GM18519 (cell line): ENCODE measurements at regions not wholly inside any gene's neighbourhood (a gene's known extent, or its start where the extent isn't known, plus 50 kb on each side); places are given as distances from the start of the nearest gene placed in this dataset.
"Not testable (repeated sequence)": the region's sequence is repeated elsewhere in the genome, so short reads cannot be mapped to it uniquely, and the experiment has no call there.

Experiments
- ATAC-seq: cut with Tn5 transposase; IDR thresholded peaks from one replicate; pipeline ENCODE4 v1.9.1; 2021; ENCODE audit warnings: mild to moderate bottlenecking, moderate library complexity; ENCODE audit not compliant: unreplicated experiment, low FRiP score

- ATAC-seq = no peak
These were observed 137.9 kb upstream of the UBE2E3 start for GRCh38 chr2:180842461-180842860.

- no peak for ATAC-seq
These were observed 139.8 kb upstream of the UBE2E3 start for GRCh38 chr2:180840641-180841040.

DNA sequence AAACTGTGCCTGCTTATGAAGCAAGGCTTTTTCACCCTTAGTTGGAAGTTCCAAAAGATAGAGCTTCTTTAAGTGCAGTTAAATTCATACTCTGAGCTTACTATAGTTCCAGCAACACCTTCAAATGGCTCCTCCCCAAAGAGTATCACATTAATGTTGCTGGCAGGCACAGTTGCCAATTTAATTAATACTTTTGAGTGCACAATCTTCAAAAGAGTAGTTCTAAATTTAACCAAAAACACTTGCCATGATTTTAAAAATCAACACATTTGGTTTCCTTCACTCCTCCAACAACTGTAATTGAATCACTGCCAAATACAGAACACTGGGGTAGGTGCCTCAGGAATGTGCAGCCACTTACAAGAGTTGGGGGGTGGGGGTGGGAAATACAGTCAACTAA lies 150.6 kb upstream of the UBE2E3 start:
- ATAC-seq = no peak

DNA sequence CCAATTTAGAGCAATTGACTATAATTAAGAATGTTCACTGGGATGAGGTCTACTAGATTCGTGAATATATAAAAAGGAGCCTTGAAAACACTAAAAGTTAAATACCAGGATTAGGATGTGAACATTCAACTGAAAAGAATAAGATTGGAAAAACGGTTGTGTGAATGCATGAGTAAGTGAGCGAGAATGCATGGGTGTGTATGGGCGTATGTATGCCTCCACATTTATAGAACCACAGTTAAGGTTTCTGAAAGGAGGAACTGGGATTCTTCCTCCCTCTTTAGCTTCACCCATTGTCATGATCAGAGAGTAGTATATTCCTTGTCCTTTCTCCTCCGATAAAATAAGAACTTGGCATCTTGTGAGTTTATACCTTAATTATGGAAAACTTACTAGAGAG lies 151.1 kb upstream of the UBE2E3 start:
- ATAC-seq = no peak

GRCh38 chr2:180828756-180829155 lies 151.6 kb upstream of the UBE2E3 start:
- ATAC-seq = no peak

DNA sequence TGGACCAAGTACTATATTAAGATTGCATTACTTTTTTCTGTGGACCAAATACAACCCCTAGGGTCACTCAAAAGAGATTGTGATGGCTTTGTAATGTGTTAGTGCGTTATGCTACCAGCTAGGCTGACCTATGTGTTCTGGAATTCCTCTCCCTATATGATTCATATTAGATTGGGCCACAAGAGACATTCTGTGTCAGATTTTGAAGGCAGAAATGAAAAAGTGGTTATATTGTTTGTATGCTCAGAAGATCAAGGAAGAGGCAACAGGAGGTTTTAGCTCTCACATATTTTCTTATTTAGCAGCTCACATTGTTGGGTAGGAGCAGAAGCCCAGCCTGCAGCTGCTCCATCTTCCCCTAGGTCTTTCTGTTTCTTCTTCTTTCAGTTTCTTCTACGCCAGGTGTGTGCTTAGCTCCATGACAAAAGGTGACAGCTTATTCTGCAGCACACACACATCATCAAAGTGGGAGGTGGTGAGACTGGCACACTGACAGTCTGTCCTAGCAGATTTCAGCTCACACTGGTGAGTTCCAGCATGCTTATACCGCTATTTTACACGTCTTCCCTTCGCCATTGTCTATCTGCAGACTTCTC lies 156.8 kb upstream of the UBE2E3 start:
- ATAC-seq = no peak

- ATAC-seq = no peak
These were observed 161.3 kb upstream of the UBE2E3 start for GRCh38 chr2:180819106-180819505.

- ATAC-seq = not testable (repeated sequence)
These were observed 161.7 kb upstream of the UBE2E3 start for GRCh38 chr2:180818700-180819099.

DNA sequence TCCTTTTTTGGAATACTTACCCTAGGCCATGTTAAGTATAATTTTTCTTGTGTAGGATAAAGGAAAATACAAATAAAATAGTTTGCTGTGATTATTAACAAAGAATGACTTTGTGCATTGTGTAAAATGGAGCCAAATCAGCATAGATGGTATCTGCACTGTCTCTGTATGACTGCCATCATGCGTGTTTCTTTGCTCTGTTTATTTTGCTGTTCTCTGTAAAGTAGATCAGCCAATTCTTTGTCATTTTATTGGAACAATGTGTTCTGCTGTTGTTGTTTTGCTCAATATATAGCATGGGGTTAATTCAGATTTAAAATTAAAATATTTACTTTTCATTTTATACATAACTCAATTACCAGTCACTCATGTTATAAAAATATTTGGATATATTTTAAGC lies 181.3 kb upstream of the UBE2E3 start:
- no peak for ATAC-seq

DNA sequence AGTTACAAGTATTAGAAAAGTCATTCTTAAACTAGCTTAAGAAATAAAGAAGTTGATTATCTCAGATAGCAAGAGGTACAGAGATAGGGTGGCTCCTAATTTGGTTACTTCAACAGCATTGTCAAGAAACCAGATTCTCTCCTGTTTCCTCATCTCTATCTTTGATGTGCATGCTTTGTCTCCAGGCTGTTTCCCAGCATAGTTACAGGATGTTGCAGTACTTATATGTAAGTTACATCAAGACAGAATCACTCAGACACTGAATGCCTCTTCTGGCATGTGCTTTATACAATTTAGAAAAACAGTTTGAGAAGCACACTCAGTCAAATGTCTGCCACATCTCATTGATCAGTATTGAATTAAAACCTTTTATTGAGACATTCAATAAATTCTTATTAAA lies 189.5 kb upstream of the UBE2E3 start:
- ATAC-seq = no peak

- ATAC-seq = no peak
These were observed 193.1 kb upstream of the UBE2E3 start for GRCh38 chr2:180787330-180787729.

GRCh38 chr2:180781276-180781675 lies 199.1 kb upstream of the UBE2E3 start:
- no peak for ATAC-seq

GRCh38 chr2:180778291-180778690 lies 202.1 kb upstream of the UBE2E3 start:
- no peak for ATAC-seq

DNA sequence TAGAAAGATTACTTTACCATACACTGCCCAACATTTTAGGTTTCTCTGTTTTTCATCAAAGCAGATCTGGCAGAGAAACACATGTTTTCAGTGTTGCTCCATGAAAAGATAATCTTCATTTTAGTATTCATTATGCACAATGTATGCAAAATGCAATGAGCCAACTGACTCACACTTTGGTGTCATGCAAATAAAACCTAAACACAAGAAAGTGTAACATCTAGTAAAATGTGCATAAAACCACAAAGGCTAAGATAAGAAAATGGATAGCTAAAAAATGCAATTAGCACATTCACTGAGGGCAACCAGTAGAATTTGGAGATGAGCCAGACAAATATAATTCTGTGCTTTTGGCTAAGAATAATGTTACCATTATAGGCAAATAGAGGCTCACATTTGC lies 203.5 kb upstream of the UBE2E3 start:
- ATAC-seq = no peak

DNA sequence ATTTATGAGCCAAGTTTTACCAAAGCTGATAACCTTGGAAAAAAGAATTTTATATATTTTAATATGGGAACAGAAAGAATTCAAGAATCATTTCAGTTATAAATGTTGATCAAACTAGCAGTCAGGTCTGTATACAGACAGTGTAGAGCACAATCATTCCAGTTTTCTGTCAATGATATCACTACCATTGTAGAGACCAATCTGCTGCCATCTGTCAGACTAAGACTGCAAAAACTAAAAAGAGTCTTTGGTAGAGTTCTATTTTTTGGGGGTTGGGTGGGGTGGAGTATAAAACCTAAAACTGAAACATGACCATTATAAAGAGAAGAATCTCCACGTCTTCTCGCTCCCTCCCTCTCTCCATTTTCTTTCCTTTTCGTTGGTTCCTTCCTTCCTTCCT lies 204.7 kb upstream of the UBE2E3 start:
- ATAC-seq = no peak

- not testable (repeated sequence) for ATAC-seq
These were observed 215.1 kb upstream of the UBE2E3 start for GRCh38 chr2:180765316-180765715.

- no peak for ATAC-seq
These were observed 217.0 kb upstream of the UBE2E3 start for GRCh38 chr2:180763263-180763989.

GRCh38 chr2:180761224-180761623 lies 219.2 kb upstream of the UBE2E3 start:
- ATAC-seq = no peak

DNA sequence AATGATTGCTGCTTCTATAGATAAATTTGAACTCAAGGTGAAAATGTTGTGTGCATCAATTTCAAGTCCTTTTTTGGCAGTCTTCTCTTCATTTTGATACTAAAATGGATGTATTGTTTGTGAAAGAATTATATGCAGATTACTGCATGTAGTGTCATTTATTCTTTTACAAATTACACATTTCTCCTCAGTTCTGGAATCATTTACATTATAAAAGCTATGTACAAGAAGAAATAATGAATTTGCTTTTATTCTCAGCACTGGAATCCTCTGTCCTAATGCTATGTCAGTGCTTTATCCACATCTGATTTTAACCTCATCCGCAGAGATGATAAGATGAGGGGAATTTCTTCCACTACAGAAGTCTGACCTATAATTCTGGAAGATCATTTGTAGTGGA lies 220.8 kb upstream of the UBE2E3 start:
- ATAC-seq = no peak

DNA sequence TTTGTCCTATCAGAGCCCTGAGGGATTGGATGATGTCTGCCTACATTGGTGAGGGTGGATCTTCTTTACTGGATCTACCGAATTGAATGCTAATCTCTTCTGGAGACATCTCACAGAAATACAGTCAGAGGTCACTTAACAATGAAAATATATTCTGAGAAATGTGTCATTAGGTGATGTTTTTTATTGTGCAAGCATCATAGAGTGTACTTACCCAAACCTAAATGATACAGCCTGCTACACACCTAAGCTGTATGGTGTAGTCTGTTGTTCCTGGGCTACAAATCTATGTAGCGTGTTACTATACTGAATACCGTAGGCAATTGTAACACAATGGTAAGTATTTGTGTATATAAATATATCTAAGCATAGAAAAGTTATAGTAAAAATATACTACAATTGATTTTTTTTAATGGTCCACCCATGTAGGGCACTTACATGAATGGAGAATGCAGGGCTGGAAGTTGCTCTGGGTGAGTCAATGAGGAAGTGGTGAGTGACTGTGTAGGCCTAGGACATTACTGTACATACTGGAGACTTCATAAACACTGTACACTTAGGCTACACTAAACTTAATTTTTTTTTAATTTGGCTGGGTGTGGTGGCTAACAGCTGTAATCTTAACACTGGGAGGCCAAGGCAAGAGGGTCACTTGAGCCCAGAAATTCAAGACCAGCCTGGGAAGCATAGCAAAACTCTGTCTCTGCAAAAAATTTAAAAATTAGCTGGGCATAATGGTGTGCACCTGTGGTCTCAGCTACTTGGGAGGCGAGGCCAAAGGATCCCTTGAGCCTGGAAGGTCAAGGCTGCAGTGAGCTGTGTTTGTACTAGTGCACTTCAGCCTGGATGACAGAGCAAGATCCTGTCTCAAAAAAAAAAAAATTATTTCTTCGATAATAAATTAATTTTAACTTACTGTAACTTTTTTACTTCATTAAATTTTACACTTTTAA lies 226.3 kb upstream of the UBE2E3 start:
- ATAC-seq = no peak

DNA sequence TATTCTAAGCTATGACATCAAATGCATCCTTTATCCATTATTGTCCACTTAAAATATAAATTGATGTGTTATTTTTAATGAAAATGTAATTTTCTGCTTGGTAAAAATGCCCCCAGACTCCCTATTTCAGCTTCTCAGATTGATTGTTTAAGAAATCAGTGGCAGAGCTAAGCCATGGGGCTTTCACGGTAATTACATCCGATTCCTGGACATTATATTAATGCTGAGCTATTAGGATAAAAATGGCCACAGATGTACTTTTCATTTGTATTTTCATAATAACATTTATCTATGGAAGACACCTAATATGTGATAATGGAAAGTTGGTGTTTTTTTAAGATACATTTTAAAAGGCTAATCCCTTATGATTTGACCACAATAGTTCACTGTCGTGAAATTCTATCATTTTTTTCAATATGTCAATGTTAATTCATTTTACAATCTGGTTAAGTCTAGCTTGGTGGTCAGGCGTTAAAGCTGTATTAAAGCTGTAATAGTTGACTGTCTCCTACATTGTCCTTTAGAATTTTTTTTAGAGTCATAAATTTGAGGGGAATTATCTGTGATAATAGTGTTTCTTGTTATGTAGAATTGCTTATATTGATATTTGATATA lies 229.0 kb upstream of the UBE2E3 start:
- no peak for ATAC-seq
